CD4-positive, alpha-beta T cell treated with Interleukin-10 for 1 hour (primary cell): ENCODE measurements at regions not wholly inside any gene's neighbourhood (a gene's known extent, or its start where the extent isn't known, plus 50 kb on each side); places are given as distances from the start of the nearest gene placed in this dataset.
"Not testable (repeated sequence)": the region's sequence is repeated elsewhere in the genome, so short reads cannot be mapped to it uniquely, and the experiment has no call there.

Experiments
- DNase-seq: peaks from one replicate; pipeline ENCODE4 v3.0.0-alpha.2; 2020

DNA sequence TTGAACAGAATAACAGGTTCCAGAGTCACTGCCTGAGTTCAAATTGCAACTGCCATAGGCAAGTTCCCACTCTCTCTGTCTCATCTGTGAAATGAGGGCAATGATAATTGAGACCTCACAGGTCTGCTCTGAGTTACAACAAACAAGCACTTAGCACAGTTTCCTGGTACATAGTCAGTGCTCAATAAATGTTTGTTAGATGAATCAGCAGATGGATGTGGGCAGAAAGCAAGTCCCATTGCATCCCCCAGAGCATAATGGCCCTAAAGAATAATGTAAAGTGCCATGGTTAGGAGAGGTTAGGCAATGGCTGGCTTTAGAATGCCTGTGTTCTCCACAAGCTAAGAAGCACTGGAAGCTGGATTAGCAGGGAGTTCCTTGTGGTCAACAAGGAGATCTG, 136.5 kb upstream of the LARP1 start:
- DNase-seq: no peak

DNA sequence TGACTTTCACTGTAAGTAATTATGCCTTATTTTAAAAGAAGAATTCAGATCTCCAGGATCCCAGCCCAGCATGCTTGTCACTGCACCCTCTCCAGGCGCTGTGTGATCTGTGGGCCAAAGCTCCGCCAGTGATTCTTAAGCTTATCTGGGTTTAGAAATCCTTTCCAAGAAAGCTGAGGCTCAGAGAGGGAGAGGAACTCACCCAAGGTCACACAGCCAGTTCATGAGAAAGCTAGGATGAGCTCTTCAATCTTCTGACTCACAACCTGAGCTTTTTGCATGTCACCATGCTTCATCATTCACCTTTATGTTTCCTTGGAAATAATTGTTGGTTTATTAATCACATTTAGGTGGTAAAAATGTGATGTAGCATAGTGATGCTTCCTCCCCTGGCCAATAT, 136.6 kb upstream of the HAND1 start:
- no peak for DNase-seq

DNA sequence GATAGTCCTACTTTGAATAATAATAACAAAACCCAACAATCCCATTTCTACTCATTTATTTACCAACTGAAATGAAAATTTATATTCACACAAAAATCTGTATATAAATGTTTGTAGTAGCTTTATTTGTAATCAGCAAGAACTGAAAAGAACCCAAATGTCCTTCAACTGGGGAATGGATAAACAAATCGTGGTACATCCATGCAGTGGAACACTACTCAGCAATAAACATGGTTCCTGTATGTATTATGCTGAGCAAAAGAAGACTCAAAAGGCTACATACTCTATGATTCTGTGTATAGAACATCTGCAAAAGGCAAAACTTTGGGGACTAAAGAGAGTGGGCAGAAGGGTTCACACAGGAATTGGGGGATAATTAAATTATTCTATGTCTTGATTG, 136.1 kb upstream of the HAND1 start:
- no peak for DNase-seq

DNA sequence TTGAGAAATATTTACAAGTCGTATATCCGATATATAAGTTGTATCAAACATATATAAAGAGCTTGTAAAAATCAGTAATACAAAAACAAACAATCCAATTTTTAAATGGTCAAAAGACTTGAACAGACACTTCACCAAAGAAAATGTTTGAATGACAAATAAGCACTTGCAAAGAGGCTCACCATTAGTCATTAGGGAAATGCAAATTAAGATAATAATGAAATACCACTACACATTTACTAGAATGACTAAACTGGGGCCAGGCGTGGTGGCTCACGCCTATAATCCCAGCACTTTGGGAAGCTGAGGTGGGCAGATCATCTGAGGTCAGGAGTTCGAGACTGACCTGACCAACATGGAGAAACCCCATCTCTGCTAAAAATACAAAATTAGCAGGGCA, 134.6 kb upstream of the HAND1 start:
- DNase-seq: no peak

DNA sequence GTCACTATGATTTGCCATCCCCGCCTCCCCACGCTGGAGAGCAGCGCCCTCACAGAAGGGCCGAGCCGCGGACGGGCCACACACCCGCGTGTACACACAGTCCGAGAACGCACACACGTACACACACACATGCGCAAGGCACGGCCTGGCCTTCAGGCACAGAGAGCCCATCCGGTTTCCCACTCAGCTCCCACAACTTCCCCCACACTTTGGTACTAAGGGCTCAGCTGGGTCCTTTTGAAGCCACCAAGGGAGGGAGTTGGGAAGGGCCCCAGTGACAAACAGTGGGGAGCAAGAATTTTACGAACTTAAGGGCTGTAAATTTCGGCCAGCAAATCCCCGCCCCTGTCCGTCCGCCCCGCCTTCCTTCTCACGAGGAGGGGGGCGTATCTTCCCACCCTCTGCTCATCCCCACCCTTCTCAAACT, 133.3 kb upstream of the HAND1 start:
- DNase-seq: no peak

DNA sequence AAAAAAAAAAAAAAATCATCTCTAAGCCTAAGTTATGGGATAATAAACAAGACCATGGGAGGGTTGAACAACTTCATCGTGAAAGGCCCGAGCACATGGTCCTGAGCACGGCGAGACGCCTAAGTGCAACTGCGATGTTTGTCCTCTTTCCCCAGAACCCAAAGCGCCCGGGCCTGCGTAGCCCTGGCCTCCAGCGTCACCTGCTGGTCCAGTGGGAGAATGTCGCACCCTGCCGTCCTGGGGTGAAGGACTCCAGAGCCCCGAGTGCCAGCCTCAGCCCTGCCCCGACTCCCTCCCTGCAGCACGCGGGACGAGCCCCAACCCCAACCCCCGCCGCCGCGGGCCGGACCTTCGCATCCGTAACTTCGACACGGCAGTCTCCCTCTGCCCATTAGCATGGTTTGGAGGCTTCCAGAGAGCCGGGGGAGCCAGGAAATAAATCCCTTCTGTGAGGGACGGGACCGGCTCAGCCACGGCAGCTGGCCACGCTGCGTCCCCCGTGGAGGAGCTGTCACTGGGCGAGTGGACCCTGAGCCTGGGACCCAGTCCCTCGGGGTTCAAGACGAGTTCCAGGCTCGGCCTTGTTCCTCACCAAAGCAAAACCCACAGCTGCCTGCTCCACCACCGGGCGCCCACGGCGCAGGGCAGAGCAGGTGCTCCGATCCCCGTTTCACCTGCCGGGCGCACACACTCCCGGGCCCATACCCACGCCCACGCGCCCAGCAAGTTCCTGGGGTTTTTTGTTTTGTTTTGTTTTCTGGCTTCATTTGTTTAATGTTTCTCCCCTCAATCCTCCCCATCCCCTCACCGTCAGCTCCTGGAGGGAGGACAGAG, 132.5 kb upstream of the HAND1 start:
- DNase-seq: peak; percentile 45

DNA sequence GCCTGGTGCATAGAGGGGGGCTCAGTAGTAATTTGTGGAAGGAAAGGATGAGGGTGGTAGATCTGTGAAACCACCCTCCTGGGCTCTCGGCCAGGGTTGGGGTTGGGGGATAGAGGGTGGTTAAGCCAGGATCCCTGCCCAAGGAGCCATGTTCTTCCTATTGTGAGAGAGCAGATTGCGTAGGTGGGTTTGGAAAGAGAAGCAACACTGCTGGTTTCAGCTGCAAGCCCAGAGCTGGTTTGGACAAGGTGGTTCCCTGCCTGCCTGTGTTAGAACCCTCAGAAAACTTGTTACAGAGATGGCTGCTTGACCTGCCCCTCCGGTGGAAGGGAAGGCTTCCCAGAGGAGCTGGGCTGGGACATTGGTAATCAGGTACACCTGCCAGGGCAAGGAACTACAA, 131.2 kb upstream of the HAND1 start:
- DNase-seq: no peak

DNA sequence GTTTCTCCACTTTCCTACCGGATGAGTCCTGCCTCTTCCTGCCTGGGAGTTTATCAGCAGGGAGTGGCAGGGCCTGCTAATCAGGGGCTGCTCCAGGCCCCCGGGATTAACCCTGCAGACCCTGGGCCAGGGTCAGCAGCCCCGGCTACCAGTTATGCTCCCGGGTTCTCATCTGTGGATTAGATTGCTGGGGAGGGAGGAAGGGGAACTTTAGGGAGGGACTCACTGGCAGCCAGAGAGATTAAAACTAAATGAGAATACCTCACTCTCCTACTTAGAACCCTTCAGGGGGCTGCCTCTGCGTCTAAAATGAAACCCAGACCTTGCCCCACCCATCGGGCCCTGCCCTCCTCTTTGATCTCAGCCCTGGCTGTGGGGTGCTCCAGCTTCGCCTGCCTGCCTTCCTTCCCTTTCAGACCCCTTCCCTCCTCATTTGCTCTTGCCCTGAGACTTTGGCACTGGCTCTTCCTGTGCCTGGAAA, 130.5 kb upstream of the HAND1 start:
- DNase-seq: no peak

DNA sequence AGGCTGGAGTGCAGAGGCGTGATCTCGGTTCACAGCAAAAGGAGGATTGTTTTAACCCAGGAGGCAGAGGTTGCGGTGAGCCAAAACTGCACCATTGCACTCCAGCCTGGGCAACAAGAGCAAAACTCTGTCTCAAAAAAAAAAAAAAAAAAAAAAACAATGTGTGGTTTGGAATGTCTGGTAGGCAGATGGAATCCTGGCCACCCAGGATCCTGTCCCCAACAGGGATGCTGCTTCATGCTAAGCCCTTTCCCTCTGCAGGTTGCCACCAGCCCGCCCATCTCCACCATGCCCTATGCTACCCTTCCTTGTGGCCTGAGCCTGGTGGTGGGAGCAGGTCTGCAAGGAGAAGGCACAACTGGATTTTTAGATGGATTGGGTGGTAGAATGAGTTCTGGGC, 129.7 kb upstream of the HAND1 start:
- no peak for DNase-seq

DNA sequence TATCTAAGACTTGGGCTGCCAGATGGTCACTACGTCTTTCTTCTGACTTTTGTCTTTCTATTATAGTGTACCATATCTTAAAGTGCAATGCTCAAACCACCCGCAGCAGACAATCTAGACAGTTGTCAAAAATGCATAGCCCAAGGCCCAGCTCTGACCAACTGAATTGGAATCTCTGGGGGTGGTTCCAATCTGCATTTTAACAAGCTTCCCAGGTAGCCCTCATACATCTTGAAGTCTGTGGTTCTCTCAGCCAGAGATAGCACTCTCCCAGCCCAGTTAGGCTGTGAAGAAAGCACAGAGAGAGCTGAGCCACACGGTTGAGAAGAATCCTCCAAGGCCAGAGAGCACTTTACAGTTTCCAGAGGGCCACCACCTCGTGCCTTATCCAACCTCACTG, 128.2 kb upstream of the HAND1 start:
- DNase-seq: no peak

DNA sequence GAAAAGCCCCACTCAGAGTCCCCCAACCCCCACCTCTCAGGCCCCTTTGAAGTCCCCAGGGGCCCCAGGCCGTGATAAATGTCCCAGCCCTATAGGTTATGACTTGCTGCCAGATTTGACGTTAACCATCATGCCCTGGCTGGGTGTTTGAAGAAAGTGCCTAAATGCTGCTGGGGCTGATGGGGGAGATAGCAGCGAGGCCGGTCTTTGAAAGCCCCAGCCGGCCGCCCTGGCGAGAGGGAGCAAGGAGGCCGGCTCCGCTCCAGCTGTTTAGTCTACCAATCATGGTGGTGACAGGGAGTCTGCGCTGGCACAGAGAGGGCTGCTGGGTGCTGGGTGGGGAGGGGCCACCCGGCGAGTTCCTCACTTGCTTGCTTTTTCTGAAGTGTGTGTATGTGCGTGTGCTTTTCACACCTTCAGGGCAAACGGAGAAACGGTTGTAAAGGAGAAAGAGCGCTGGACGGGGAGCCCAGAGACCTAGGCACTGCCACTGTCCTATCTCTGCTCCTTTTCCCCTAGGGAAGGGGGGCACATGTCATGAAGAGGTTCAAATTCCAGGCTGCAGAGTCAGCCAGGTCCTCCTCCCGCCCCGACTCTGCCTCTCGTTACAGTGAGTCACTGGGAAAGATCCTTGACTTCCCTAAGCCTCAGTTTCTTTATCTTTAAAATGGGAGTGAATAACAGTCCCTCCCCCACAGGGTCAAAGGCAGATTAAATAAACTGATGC, 126.1 kb upstream of the HAND1 start:
- DNase-seq: no peak

DNA sequence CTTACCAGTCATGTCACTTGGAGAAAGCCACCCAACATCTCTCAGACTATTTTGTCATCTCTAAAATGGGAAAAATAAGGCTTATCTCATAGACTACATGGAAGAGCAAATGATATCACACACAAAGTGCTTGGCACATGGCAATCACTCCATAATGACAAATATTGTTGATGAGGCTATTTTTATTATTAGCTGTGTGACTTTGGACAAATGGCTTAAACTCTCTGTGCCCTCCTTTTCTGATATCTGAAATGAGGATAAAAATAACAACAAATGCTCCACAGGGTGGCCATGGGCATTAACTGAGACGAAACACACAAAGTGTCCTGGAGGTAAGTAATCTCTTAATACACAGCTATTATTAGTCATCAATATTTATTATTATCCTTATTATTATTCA, 125.5 kb upstream of the HAND1 start:
- no peak for DNase-seq

DNA sequence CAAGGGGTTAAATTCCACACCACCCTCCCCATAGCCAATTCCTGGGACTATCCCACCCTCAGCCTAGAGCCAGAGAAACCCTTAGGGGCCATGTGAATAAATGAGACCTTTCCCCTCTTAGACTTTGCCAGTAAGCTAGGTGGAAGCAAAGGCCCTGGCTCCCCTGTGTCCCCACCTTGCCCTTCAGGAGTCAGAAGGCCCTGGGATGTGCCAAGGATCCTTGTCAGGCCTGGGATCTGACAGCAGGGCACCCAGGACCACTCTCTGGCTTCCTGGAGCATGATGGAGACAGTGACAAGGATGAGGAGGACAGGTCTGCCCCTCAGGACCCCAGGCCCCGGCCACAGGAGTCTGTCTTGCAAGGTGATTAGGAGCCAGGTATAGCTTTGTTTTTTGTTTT, 125.0 kb upstream of the HAND1 start:
- no peak for DNase-seq

DNA sequence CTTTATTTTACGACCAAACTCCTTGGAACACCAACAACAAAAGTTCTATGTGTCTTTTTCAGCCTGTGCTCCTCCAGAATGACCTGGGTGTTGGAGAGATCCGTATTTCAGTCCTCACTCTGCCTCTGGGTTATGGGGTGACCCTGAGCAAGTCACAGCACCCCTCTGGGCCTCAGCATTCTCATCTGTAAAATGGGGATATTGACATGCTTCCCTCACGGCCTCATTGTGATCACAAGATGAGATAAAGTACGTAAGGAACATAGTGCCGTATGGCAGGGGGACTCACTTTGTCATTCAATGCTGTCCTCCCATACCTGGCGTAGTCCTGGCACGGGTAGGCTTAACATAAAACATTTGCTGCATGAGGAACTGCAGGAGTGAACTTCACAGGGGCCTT, 123.0 kb upstream of the HAND1 start:
- no peak for DNase-seq

DNA sequence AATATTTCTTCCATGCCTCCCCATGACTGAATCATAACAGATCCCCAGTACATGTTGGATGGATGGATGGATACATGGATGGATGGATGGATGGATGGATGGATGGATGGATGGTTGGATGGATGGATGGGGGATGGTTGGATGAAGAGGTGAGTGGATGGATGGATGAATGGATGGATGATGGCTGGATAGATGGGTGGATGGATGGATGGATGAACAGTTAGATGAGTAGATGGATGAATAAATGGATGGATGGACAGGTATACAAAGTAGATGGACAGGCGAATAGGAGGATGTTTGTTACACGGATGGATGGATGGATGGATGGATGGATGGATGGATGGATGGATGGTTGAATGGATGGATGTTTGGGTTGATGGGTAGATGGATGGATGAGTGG, 120.0 kb upstream of the HAND1 start:
- DNase-seq: no peak

DNA sequence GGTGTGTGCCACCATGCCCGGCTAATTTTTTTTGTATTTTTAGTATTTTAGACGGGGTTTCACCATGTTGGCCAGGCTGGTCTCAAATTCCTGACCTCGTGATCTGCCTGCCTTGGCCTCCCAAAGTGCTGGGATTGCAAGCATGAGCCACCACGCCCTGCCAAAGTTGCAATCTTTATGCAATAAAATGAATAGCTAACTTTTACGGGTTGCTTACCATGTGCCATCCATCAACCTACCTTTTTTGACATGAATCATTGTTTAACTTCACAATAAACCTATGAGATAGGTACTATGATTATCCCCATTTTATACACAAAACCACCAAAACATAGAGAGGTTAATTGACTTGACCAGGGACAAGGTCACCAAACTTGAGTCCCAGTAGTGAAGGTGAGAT, 118.8 kb upstream of the HAND1 start:
- DNase-seq: not testable (repeated sequence)

DNA sequence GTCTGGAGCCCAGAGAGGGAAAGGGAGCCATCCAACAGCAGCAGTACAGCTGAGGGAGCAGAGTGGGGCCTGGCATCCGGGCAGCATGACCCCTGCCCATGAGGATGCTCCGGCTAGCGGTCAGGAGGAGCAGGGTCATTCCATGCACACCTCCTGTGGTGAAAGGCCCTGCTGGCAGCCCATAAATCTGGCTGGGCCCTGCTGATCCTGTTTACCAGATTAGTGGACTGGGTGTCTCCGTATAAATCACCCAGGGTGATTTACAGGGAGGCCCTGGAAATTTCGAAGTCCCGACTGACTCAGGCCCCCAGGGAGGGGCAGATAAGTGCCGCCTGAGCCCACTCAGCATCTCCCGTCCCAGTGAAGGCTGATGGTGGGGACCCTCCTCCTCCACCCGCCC, 117.6 kb upstream of the HAND1 start:
- no peak for DNase-seq

DNA sequence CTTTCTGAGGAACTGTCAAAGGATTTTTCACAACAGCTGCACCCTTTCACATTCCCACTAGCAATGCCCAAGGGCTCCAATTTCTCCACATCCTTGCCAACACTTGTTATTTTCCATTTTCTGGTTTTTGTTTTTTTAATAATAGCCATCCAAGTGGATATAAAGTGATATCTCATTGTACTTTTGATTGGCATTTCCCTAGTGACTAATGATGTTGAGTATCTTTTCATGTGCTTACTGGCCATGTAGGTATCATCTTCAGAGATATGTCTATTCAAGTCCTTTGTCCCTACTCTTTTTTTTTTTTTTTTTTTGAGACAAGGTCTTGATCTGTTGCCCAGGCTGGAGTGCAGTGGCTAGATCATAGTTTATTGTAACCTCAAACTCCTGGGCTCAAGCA, 115.8 kb upstream of the HAND1 start:
- no peak for DNase-seq

DNA sequence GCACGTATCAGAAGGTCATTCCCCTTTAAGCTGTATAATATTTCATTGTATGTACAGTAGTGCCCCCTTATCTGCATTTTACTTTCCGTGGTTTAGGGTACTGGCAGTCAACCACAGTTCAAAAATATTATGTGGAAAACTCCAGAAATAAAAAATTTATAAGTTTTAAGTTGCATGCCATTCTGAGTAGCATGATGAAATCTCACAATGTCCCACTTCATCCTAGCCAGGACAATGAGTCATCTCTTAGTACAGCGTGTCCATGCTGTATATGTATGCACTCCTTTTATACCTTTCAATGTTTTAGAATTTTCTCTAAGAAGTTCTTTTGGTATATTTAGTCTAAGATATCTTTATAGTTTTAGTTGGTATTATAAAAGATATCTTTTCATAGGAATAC, 115.0 kb upstream of the HAND1 start:
- no peak for DNase-seq

DNA sequence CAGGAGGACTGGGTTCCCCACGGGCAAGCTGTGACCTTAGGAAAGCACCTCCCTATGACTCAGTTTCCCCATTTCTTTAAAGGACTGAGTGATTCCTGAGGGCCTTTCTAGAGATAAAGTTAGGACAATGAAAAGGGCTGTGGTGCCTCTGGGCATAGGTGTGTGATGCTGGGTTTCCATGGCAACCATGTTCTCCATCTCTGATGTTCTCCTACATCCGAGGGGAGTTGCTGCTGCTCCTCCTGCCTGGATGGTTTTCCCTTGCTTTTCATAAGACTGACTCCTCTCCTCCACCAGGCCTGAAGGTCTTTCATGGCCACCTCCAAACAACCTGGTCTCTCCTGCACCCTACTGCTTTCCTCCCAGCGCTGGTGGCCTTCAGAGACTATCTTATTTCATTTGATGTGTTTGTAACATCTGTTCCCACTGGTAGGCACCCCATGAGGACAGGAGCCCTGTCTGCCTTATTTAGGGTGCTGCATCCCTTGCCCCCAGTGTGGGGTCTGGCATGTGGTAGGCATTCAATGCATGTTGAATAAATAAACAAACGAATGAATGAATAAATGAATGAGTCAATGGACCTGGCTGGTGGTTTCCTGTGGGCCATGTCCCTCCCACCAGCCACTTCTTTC, 112.2 kb upstream of the HAND1 start:
- DNase-seq: no peak

DNA sequence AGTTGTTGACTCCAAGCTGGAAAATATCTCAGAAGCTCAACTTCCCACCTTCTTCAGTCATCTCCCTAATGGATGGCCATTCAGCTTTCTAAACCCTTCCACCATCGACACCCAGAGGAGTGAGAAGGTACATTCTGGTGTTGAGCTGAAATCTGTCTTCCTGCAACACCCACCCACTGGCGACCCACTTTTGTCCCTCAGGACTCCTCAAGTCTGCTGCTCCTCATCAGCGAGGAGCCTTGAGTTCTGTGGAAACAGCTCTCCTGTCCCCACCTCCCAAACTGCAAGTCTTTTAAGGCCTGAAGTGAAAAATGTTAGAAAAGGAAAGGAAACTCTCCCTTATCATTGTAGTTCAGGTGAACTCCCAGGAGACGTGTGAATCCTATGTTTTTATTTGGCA, 111.5 kb upstream of the HAND1 start:
- no peak for DNase-seq

DNA sequence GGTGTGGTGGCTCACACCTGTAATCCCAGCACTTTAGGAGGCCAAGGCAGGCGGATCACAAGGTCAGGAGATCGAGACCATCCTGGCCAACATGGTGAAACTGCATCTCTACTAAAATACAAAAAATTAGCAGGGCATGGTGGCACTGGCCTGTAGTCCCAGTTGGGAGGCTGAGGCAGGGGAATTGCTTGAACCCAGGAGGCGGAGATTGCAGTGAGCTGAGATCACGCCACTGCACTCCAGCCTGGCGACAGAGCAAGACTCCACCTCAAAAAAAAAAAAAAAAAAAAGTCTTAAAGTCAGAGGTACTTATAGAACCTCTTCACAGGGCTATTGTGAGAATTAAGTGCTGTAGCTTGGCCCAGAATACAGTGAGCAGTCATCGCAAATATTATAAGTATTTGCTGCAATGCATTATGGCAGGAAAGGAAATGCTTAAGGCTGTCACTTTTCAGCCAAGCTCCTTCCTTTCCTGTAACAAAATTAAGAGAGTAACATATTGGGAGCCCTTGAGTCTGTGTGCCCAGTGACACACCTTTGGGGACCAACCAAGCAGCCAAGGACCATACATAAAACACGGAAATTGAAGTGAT, 110.9 kb upstream of the HAND1 start:
- DNase-seq: not testable (repeated sequence)

DNA sequence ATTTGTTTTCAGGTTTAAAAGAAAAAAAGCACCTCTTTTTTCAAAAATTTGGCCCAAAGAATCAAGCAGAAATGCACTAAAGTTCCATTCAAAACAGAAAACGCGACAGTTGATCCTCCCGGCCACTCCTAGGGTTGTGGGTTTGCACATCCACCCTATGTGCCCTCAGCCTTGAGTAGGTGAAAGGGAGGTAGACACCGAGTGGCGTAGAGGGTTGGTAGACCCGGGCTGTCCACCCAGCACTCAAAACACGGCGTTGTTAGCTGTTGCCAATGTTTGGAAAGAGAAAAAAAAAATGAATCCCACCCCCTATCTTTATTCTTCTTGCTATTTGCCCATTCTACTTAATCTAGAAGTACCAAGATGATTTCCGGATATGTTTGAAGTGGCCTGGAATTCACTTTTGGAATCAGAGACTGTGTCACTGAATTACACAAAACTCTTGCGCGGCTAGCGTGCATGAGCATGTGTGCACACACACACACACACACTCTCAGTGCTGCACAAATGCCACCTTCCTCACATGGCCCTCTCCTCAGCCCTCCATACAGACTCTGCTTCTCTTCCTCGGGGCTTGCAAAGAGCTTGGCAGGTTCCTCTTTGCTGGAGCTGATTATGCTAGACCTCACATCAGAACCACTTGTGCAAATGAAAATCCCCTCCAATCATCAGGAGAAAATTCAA, 110.2 kb upstream of the HAND1 start:
- no peak for DNase-seq
